Keratinocyte (primary cell): ENCODE measurements at regions not wholly inside any gene's neighbourhood (a gene's known extent, or its start where the extent isn't known, plus 50 kb on each side); places are given as distances from the start of the nearest gene placed in this dataset.

Experiments used
- DNase-seq: peaks from one replicate; pipeline ENCODE4 v3.0.0-alpha.2; 2011; ENCODE audit warnings: low read depth, missing footprints, low spot score
- FAIRE-seq: peaks from 2 replicates; lab custom pipeline; 2011; peaks lifted over from hg19 to GRCh38; lab: Jason Lieb, UNC
- H2AFZ ChIP-seq: 2 replicates; pipeline ENCODE4 v1.6.0; 2012; ENCODE audit warnings: low read length, control low read depth, inconsistent platforms; ENCODE audit not compliant: control insufficient read depth
- H3K27ac ChIP-seq: 2 replicates; pipeline ENCODE4 v1.5.1; 2011; ENCODE audit warnings: low read length; ENCODE audit not compliant: control insufficient read depth, insufficient read depth
- H3K27me3 ChIP-seq: 3 replicates; pipeline ENCODE4 v1.6.0; 2011; ENCODE audit warnings: low read length; ENCODE audit not compliant: control insufficient read depth, insufficient read depth; ENCODE audit errors: extremely low read depth
- H3K36me3 ChIP-seq, 2 experiments: 2 replicates in 1 of 2; 3 replicates in 1 of 2; pipeline ENCODE4 v1.5.1; 2011; ENCODE audit warnings: low read length in 2 of 2, mild to moderate bottlenecking in 1 of 2; ENCODE audit not compliant: control insufficient read depth in 2 of 2, insufficient read depth in 2 of 2; ENCODE audit errors: extremely low read depth in 1 of 2
- H3K4me1 ChIP-seq: 3 replicates; pipeline ENCODE4 v1.5.1; 2011; ENCODE audit warnings: low read length; ENCODE audit not compliant: control insufficient read depth, insufficient read depth; ENCODE audit errors: extremely low read depth
- H3K4me2 ChIP-seq: 3 replicates; pipeline ENCODE4 v1.6.0; 2011; ENCODE audit warnings: low read depth, low read length; ENCODE audit not compliant: control insufficient read depth, insufficient read depth; ENCODE audit errors: extremely low read depth
- H3K4me3 ChIP-seq, 3 experiments: fragments of 200-600 bp in 1 of 3; sonication (generic) in 1 of 3; 2 replicates in 2 of 3; 3 replicates in 1 of 3; pipeline ENCODE4 v1.5.1; 2011 to 2016; ENCODE audit warnings: low read length in 3 of 3, mild to moderate bottlenecking in 3 of 3, control low read depth in 2 of 3, inconsistent platforms in 1 of 3, low read depth in 1 of 3, mixed read lengths in 1 of 3, mixed run types in 1 of 3, moderate library complexity in 1 of 3; ENCODE audit not compliant: control insufficient read depth in 2 of 3, insufficient read depth in 2 of 3; ENCODE audit errors: extremely low read depth in 1 of 3
- H3K79me2 ChIP-seq: 2 replicates; pipeline ENCODE4 v1.6.0; 2012; ENCODE audit warnings: low read length; ENCODE audit not compliant: control insufficient read depth, insufficient read depth
- H3K9ac ChIP-seq: 3 replicates; pipeline ENCODE4 v1.6.0; 2011; ENCODE audit warnings: low read length; ENCODE audit not compliant: control insufficient read depth, insufficient read depth; ENCODE audit errors: extremely low read depth
- H3K9me1 ChIP-seq: 3 replicates; pipeline ENCODE4 v1.6.0; 2011; ENCODE audit warnings: low read length; ENCODE audit not compliant: control insufficient read depth, insufficient read depth; ENCODE audit errors: extremely low read depth
- H3K9me3 ChIP-seq: 2 replicates; pipeline ENCODE4 v1.5.1; 2012; ENCODE audit warnings: low read depth, low read length; ENCODE audit not compliant: control insufficient read depth
- H4K20me1 ChIP-seq: 3 replicates; pipeline ENCODE4 v1.6.0; 2011; ENCODE audit warnings: low read length; ENCODE audit not compliant: control insufficient read depth, insufficient read depth; ENCODE audit errors: extremely low read depth
- EZH2 ChIP-seq: IDR thresholded peaks from one replicate; pipeline ENCODE4 v1.6.1; 2012; ENCODE audit warnings: inconsistent platforms, mild to moderate bottlenecking, low read length, moderate library complexity
- dilution Hi-C: fragments of 300-500 bp; cut with MboI; formaldehyde crosslinking; loops from one replicate; pipeline ENCODE4 v1.7.0; 2020; ENCODE audit warnings: low sequenced_read_pairs; ENCODE audit not compliant: extremely low pct_ligation_motif_present
- TF ChIP-seq, protein P1 (sequence below), 3 experiments: IDR thresholded peaks in 1 of 3; conservative IDR thresholded peaks in 1 of 3; optimal IDR thresholded peaks in 1 of 3; 2 replicates in 2 of 3; 3 replicates in 1 of 3; pipeline versions ENCODE3 to v1.5.1; 2011; ENCODE audit warnings: low read length in 3 of 3, mild to moderate bottlenecking in 3 of 3, moderate library complexity in 2 of 3, control low read depth in 1 of 3, inconsistent platforms in 1 of 3; ENCODE audit not compliant: insufficient read depth in 2 of 3; ENCODE audit errors: extremely low read depth in 1 of 3

DNA sequence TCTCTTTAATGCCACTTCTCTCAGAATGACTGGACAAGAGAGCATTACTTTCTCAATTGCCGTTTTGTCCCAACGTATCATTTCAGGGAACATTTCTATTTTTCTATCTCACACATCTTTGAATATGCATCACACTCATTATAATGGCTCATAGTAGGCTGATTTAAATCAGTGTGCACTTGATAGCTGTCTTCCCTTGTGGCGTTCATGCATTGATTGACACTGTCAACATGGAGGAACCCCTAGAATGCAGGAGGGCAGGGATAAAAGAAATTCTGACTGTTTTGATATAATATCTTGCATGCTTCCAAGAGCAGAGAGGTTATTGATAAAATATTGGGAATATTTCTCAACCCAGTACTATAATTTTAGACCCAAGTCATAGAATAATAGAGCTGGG, 1528.9 kb upstream of the FLRT2 start:
- H3K4me3 ChIP-seq = no peak overlapping the region
- H3K9ac ChIP-seq = no peak overlapping the region
- H3K4me1 ChIP-seq = no peaks in the 10 kb centered on the region
- no peaks in the 10 kb centered on the region for H3K9me1 ChIP-seq
- H3K27ac ChIP-seq = no peak overlapping the region
- TF ChIP-seq EZH2 = no peak
- TF ChIP-seq, protein P1, sequence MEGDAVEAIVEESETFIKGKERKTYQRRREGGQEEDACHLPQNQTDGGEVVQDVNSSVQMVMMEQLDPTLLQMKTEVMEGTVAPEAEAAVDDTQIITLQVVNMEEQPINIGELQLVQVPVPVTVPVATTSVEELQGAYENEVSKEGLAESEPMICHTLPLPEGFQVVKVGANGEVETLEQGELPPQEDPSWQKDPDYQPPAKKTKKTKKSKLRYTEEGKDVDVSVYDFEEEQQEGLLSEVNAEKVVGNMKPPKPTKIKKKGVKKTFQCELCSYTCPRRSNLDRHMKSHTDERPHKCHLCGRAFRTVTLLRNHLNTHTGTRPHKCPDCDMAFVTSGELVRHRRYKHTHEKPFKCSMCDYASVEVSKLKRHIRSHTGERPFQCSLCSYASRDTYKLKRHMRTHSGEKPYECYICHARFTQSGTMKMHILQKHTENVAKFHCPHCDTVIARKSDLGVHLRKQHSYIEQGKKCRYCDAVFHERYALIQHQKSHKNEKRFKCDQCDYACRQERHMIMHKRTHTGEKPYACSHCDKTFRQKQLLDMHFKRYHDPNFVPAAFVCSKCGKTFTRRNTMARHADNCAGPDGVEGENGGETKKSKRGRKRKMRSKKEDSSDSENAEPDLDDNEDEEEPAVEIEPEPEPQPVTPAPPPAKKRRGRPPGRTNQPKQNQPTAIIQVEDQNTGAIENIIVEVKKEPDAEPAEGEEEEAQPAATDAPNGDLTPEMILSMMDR (optimal IDR thresholded peaks at IDR 0.05 in 1 of 3, IDR thresholded peaks at IDR 0.05 in 1 of 3, conservative IDR thresholded peaks at IDR 0.05 in 1 of 3; ENCODE audit: extremely low read depth in 1 of 3, insufficient read depth in 2 of 3, low read length in 3 of 3) = no peak
- no peak overlapping the region for H2AFZ ChIP-seq
- H3K27me3 ChIP-seq = no peaks in the 10 kb centered on the region
- H4K20me1 ChIP-seq = no peaks in the 10 kb centered on the region
- no peak overlapping the region for H3K4me2 ChIP-seq
- FAIRE-seq (no peak), DNase-seq (no peak)
- H3K9me3 ChIP-seq = no peaks in the 10 kb centered on the region
- dilution Hi-C loops = no loop called here
- no peaks in the 10 kb centered on the region for H3K79me2 ChIP-seq
- no peaks in the 10 kb centered on the region for H3K36me3 ChIP-seq

DNA sequence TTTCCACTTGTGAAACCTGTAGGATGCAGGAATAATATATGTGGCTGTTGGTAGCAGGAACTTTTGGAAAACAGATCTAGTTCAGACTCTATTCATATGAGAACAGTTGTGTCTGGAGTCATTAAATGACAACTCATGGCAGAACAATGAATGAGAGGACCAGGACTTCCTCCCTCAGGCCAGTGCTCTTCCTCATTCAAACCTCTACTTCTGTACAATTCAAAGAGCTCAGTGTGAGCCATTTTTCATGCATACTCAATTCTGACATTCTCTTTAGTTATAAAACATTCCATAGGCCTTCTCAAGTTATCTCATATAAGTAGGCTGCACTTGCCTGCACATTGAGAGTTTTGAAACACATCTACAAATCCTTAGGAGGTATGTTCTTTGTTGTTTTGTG, 1526.6 kb upstream of the FLRT2 start:
- H3K79me2 ChIP-seq = no peaks in the 10 kb centered on the region
- H4K20me1 ChIP-seq = no peaks in the 10 kb centered on the region
- DNase-seq = no peak
- no peak overlapping the region for H3K9ac ChIP-seq
- no peak overlapping the region for H3K27ac ChIP-seq
- H3K36me3 ChIP-seq = no peaks in the 10 kb centered on the region
- TF ChIP-seq EZH2 = no peak
- TF ChIP-seq, protein P1 (optimal IDR thresholded peaks at IDR 0.05 in 1 of 3, IDR thresholded peaks at IDR 0.05 in 1 of 3, conservative IDR thresholded peaks at IDR 0.05 in 1 of 3; ENCODE audit: extremely low read depth in 1 of 3, insufficient read depth in 2 of 3, low read length in 3 of 3) = no peak
- no peak overlapping the region for H2AFZ ChIP-seq
- dilution Hi-C loops = no loop called here
- no peak overlapping the region for H3K4me2 ChIP-seq
- H3K4me1 ChIP-seq = no peaks in the 10 kb centered on the region
- H3K4me3 ChIP-seq = no peak overlapping the region
- H3K9me1 ChIP-seq = no peaks in the 10 kb centered on the region
- H3K9me3 ChIP-seq = no peaks in the 10 kb centered on the region
- H3K27me3 ChIP-seq = no peaks in the 10 kb centered on the region
- no peak for FAIRE-seq
